ENCODE measurements at regions not wholly inside any gene's neighbourhood (a gene's known extent, or its start where the extent isn't known, plus 50 kb on each side); places are given as distances from the start of the nearest gene placed in this dataset.

DNA sequence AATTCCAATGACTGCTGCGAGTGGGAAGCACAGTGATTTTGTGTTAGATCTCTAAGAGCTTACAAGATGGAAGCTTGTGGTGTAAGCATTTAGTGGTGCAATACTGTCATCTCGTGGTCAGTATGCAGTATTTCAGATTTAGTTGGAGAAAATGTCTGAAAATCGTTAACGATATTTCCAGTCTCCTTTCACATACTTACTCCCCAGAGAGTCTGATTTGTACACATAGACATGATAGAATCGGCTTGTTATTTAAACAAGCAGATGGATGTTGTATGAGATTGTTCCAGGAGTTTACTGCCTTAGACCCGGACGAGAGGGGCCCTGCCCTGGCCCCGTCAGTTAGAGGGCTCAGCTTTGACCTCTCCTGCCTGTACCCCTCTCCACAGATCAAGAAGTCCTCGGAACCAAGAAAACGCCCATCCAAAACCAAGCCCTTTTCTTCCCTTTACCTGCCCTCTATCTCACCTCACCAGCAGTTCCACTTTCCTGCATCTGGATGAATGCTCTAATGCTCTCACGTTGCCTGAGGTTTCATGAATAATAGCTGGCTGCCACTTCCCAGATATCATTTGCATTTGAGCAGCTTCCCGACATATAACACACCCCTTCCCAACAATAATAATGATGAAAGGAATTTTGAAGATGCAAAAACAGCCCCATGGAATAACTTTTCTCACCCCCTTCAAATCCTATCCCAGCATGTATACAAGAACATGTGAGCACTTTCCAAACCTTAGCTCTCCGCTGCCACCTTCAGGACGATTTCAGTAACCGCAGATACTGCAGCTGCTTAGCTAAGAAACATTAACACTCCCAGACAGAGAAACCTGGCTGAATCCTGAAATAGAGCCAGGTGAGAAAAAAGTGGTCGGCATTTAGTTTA is 247.3 kb downstream of the LTN1 start (continued):
- TF ChIP-seq HMGA2 (CRISPR knock-in tag; IDR thresholded peaks at IDR 0.05), result no peak
- no peak for TF ChIP-seq TEAD1 (CRISPR knock-in tag; IDR thresholded peaks at IDR 0.05)

- no peak for TF ChIP-seq NR1H2 (CRISPR knock-in tag; IDR thresholded peaks at IDR 0.05)
- TF ChIP-seq FOXK1 (CRISPR knock-in tag; IDR thresholded peaks at IDR 0.05), result no peak
- no peak for TF ChIP-seq ZNF396 (CRISPR knock-in tag; IDR thresholded peaks at IDR 0.05; ENCODE audit: borderline replicate concordance)
- no peak for TF ChIP-seq NFE2L1 (CRISPR knock-in tag; IDR thresholded peaks at IDR 0.05)
- no peak for TF ChIP-seq ZNF263 (CRISPR knock-in tag; IDR thresholded peaks at IDR 0.05; ENCODE audit: low read depth)
- TF ChIP-seq MYBL2 (CRISPR knock-in tag; IDR thresholded peaks at IDR 0.05), result no peak
- TF ChIP-seq ATF6 (CRISPR knock-in tag; IDR thresholded peaks at IDR 0.05), result no peak
- TF ChIP-seq, protein P1, sequence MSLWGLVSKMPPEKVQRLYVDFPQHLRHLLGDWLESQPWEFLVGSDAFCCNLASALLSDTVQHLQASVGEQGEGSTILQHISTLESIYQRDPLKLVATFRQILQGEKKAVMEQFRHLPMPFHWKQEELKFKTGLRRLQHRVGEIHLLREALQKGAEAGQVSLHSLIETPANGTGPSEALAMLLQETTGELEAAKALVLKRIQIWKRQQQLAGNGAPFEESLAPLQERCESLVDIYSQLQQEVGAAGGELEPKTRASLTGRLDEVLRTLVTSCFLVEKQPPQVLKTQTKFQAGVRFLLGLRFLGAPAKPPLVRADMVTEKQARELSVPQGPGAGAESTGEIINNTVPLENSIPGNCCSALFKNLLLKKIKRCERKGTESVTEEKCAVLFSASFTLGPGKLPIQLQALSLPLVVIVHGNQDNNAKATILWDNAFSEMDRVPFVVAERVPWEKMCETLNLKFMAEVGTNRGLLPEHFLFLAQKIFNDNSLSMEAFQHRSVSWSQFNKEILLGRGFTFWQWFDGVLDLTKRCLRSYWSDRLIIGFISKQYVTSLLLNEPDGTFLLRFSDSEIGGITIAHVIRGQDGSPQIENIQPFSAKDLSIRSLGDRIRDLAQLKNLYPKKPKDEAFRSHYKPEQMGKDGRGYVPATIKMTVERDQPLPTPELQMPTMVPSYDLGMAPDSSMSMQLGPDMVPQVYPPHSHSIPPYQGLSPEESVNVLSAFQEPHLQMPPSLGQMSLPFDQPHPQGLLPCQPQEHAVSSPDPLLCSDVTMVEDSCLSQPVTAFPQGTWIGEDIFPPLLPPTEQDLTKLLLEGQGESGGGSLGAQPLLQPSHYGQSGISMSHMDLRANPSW (CRISPR knock-in tag; conservative IDR thresholded peaks at IDR 0.05; ENCODE audit: low read depth), result no peak
- no peak for TF ChIP-seq ZNF532 (CRISPR knock-in tag; IDR thresholded peaks at IDR 0.05; ENCODE audit: borderline replicate concordance)
- TF ChIP-seq RELA (CRISPR knock-in tag; IDR thresholded peaks at IDR 0.05; ENCODE audit: borderline replicate concordance), result no peak
- TF ChIP-seq JAZF1 (CRISPR knock-in tag; IDR thresholded peaks at IDR 0.05), result no peak
- TF ChIP-seq ZNF671 (CRISPR knock-in tag; IDR thresholded peaks at IDR 0.05), result no peak
- TF ChIP-seq TEAD4 (CRISPR knock-in tag; IDR thresholded peaks at IDR 0.05), result no peak
- TF ChIP-seq MXD4 (CRISPR knock-in tag; IDR thresholded peaks at IDR 0.05; ENCODE audit: borderline replicate concordance), result no peak
- no peak for TF ChIP-seq CREB1 (CRISPR knock-in tag; IDR thresholded peaks at IDR 0.05)
- no peak for TF ChIP-seq E2F1 (CRISPR knock-in tag; IDR thresholded peaks at IDR 0.05)
- TF ChIP-seq GTF2I (CRISPR knock-in tag; conservative IDR thresholded peaks at IDR 0.05), result no peak
- no peak for TF ChIP-seq TCF7 (CRISPR knock-in tag; IDR thresholded peaks at IDR 0.05; ENCODE audit: low read depth)
- no peak for TF ChIP-seq NFATC4 (CRISPR knock-in tag; IDR thresholded peaks at IDR 0.05)
- TF ChIP-seq OVOL2 (CRISPR knock-in tag; IDR thresholded peaks at IDR 0.05; ENCODE audit: borderline replicate concordance), result no peak
- ATAC-seq (no peak), DNase-seq (ENCODE audit: low spot score) (no peak)
- CTCF ChIA-PET, result no interaction called here
- H3K27me3 Mint-ChIP-seq (ENCODE audit: low read depth), result no peaks in the 10 kb centered on the region
- H3K4me1 Mint-ChIP-seq, result peaks cover 15% of the 10 kb centered on the region
- H3K4me3 Mint-ChIP-seq, result no peak overlapping the region
- H3K27ac Mint-ChIP-seq, result no peak overlapping the region
- H3K36me3 Mint-ChIP-seq, result peaks cover 3% of the 10 kb centered on the region; the same call in 1 of the 2 replicates
- POLR2A ChIA-PET, result no interaction called here
- H3K9me3 Mint-ChIP-seq, result peaks cover 17% of the 10 kb centered on the region
Observed at GRCh38 chr21:28743723-28744122, 249.0 kb downstream of the LTN1 start.
